PC-3 (cell line): ENCODE measurements at regions not wholly inside any gene's neighbourhood (a gene's known extent, or its start where the extent isn't known, plus 50 kb on each side); places are given as distances from the start of the nearest gene placed in this dataset.

Source experiments
- CTCF ChIP-seq: fragments of 300-600 bp; sonication (generic); conservative IDR thresholded peaks from 2 replicates; pipeline ENCODE4 v1.5.1; 2017; ENCODE audit warnings: antibody characterized with exemption, low read depth, mild to moderate bottlenecking, low read length
- EZH2phosphoT487 ChIP-seq: fragments of 300-600 bp; sonication (generic); IDR thresholded peaks from 2 replicates; pipeline ENCODE4 v1.6.1; 2018; ENCODE audit warnings: mild to moderate bottlenecking, antibody characterized with exemption, low read length, borderline replicate concordance

- TF ChIP-seq EZH2phosphoT487, result no peak
- TF ChIP-seq CTCF, result 0 out of 2 replicates have a peak, but pooled peaks have one; percentile 13
Observed at GRCh38 chr5:64451551-64451950, 54.3 kb upstream of the RGS7BP start.
